Suprapubic skin (tissue), 2 donors: ENCODE measurements at regions not wholly inside any gene's neighbourhood (a gene's known extent, or its start where the extent isn't known, plus 50 kb on each side); places are given as distances from the start of the nearest gene placed in this dataset.

Experiments
- EP300 ChIP-seq: sonication (generic); formaldehyde crosslinking; IDR thresholded peaks from one replicate; pipeline ENCODE4 v1.6.1; 2017; ENCODE audit warnings: antibody characterized with exemption
- POLR2A ChIP-seq, 2 donors: fragments of 450-650 bp; IDR thresholded peaks; one replicate each; pipeline ENCODE4 v1.6.1; 2017; ENCODE audit warnings: antibody characterized with exemption in 2 of 2, mild to moderate bottlenecking in 2 of 2, moderate library complexity in 2 of 2

DNA sequence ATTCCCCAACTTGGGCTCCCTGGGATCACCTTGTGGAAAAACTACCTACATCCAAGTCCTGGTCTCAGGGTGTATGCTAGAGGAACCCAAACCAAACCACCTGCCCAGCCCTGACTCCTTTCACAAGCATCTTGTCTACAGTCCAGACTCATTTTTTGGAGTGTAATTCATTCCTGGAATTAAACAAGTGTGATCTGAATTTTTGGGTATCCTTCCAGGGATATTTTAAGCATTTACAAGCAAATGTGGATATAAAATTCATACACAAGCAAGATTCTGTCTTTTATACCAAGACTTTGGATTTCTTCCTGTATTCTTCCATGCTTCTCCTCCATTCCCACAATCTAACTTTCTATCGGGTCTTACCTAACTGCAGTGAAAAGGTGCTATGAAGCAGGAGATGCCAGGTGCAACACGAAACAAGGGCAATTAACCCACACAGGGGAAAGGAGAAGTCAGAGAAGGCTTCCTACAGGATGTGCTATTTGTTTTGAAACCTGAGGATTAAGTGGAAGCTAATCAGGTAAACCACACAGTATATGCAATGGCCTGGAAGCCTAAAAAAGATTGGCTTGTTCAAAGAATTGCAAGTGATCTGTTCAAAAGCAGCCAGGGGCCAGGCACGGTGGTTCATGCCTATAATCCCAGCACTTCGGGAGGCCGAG, 417.2 kb upstream of the C16orf82 start:
- TF ChIP-seq EP300 (no peak), POLR2A (IDR thresholded peaks at IDR 0.05) (no peak)
